T47D (cell line): ENCODE measurements at regions not wholly inside any gene's neighbourhood (a gene's known extent, or its start where the extent isn't known, plus 50 kb on each side); places are given as distances from the start of the nearest gene placed in this dataset.

Source experiments
- DNase-seq, 2 experiments: peaks; one replicate each; pipeline versions ENCODE4 v3.0.0 to v3.0.0-alpha.2; 2011 to 2012; ENCODE audit warnings: low read depth in 1 of 2, low spot score in 1 of 2
- JUND ChIP-seq: IDR thresholded peaks from 2 replicates; pipeline ENCODE4 v1.6.1; 2012; ENCODE audit warnings: low read depth
- in situ Hi-C: cut with HindIII; loops from 2 replicates; pipeline ENCODE4 v1.10.0; 2016; ENCODE audit warnings: low sequenced_read_pairs, low pct_unique_long_range_greater_than_20kb

GRCh38 chr9:115739096-115739875, 414.3 kb upstream of the PAPPA start:
- DNase-seq = no peak
- no peak for TF ChIP-seq JUND
- in situ Hi-C loops = no loop called here

GRCh38 chr9:115740986-115741385, 412.6 kb upstream of the PAPPA start:
- DNase-seq = no peak
- in situ Hi-C loops = no loop called here
- TF ChIP-seq JUND = no peak

DNA sequence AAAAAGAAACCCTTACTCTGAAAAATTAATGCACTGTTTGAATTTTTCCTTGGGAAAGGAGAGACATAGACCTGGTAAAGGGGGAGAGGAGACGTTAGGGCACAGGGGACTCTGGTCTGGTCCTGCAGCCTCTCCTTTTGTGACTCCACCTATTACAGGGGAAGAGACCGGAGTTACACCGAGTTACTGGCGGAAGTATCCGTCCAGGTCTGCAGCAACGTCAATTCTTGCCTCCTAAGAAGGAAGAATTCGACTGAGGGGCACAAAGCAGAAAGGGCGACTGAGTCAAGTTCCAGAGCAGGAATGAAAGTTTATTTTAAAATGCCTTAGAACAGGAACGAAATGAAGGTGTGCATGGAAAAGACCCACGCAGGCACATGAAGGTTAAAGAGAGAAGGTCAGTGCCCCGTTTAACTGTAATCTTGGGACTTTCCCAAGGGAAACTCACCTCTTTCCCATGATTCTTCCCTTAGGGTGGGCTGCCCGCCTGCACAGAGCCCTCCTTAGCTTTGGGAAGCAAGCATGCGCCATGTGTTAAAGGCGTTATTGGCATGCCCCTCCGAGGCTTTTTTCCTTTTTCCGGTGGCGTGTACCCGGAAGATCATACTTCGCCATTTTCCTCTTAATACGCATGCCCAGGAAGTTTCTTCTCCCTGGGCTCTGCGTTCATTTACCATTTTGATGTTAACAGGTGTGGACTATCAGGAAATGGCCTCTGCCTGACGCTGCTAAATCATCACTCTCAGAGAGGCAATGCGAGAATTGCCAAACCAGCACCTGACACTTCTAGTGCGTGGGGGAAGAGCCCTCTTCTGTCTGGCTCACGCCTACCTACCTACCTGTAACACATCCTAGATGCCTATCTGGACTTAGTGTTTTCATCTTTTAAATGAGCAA, 409.6 kb upstream of the PAPPA start:
- DNase-seq = peak in 1 of 2 experiments; percentile 29
- in situ Hi-C loops = no loop called here
- TF ChIP-seq JUND = no peak

DNA sequence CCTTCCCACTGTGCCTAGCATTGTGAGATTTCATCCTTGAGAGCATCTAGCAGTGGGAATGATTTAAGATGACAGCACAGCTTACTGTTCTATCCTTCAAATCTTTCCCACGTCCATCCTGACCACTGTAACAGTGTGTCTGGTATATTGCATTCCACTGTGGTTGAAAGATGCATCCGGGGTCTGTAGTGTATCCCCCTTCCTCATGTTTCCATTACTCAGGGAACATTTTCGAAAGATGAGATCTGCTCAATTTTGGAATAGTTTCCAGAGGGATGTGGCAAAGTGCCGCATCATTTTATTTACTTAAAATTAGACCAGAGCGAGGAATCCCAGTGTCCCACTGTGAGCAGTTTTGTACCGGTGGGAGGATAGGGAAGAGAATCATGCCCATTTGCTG, 407.1 kb upstream of the PAPPA start:
- in situ Hi-C loops = no loop called here
- no peak for TF ChIP-seq JUND
- DNase-seq = no peak

- in situ Hi-C loops = no loop called here
Observed at GRCh38 chr9:115747731-115748130, 405.9 kb upstream of the PAPPA start.

DNA sequence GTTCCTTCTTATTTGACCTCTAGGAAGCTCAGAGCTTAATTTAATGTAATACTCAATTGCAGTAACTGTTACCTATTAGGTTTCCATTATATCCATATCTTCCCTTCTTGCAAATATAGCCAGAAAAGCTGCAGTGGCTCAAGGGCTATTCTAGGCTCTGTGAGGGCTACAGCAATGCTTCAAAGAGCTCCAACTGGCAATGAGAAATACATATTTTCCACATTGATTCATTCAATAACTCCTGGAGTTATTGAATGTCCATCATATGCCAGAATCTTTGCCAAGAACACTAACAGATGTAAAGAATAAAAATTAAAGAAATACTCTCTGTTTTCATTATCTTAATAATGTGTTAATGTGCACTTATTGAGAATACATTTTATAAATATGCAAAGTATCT, 396.9 kb upstream of the PAPPA start:
- in situ Hi-C loops = no loop called here
- no peak for DNase-seq
- no peak for TF ChIP-seq JUND

More at GRCh38 chr9:115747731-115748130, 405.9 kb upstream of the PAPPA start:
- TF ChIP-seq JUND = no peak
- no peak for DNase-seq

DNA sequence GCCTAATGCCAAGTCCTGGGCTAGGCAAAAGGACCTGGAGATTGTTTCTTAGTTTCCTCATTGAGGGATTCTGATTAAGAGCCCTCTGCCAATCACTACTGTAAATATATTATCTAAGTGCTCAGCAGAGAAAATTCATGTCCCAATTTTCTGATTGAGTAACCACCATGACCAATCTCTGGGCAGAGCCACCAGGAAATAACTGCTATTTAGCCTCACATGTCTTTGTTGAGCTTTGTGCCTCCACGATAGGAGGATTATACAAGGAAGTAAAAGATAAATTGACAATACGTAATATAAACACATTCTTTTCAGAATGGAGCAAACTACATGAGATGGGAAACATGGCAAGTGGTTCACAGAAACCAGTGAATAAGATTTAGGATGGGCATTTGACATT, 396.1 kb upstream of the PAPPA start:
- no peak for DNase-seq
- in situ Hi-C loops = no loop called here
- no peak for TF ChIP-seq JUND

- no peak for TF ChIP-seq JUND
- no peak for DNase-seq
- in situ Hi-C loops = no loop called here
Observed at GRCh38 chr9:115758441-115758840, 395.1 kb upstream of the PAPPA start.

- in situ Hi-C loops = no loop called here
Observed at GRCh38 chr9:115759426-115759825, 394.2 kb upstream of the PAPPA start.

DNA sequence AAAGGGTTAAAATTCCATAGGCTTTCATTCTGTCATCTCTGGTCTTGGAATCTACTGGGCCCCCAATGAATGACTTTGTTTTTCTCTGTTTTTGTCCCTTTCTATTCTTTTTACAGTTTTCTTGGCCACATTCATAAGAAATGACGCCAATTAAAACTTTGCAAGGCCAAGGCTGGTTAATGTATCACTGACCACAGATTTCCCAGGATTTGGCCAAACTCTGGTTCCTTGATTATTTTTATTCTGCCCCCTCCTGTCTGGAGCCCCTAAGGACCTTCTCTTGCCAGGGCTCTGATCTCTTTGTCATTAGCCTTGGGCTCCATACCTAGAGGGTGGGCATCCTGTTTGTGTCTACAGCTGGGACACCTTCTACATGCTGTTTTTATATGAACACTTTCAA, 388.9 kb upstream of the PAPPA start:
- no peak for DNase-seq
- no peak for TF ChIP-seq JUND
- in situ Hi-C loops = no loop called here

More at GRCh38 chr9:115759426-115759825, 394.2 kb upstream of the PAPPA start:
- TF ChIP-seq JUND = no peak
- no peak for DNase-seq

GRCh38 chr9:115765060-115765459, 388.5 kb upstream of the PAPPA start:
- DNase-seq = no peak
- no peak for TF ChIP-seq JUND
- in situ Hi-C loops = no loop called here

DNA sequence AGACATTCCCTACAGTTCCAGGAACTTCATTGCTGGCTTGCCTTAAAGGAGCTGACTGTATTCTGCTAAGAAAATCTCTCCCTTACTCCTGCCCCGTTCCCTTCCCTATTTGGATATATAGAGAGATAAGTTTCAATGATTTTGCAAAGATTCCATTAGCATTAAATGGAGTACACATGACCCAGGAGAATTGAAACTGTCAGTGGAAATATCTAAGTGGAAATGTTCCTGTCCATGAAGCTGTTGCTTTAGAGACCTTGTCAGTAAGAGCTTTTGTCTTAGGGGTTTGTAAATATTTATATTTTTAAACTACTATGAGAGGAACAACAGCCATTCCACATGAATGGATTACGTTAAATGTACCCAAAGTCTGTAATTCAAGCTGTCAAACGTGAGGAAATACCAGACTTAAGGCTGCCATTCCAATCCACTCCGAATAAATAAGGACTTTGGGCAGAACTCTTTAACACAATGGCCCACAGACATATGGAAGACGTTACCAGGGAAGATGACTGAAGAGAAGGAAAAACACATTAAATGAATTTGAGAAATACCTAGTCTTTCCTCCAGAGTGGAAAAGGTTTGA, 387.1 kb upstream of the PAPPA start:
- in situ Hi-C loops = no loop called here
- no peak for DNase-seq
- TF ChIP-seq JUND = no peak

GRCh38 chr9:115770521-115770920, 383.1 kb upstream of the PAPPA start:
- DNase-seq = no peak
- in situ Hi-C loops = no loop called here
- TF ChIP-seq JUND = no peak
